ENCODE measurements at regions not wholly inside any gene's neighbourhood (a gene's known extent, or its start where the extent isn't known, plus 50 kb on each side); places are given as distances from the start of the nearest gene placed in this dataset.

DNA sequence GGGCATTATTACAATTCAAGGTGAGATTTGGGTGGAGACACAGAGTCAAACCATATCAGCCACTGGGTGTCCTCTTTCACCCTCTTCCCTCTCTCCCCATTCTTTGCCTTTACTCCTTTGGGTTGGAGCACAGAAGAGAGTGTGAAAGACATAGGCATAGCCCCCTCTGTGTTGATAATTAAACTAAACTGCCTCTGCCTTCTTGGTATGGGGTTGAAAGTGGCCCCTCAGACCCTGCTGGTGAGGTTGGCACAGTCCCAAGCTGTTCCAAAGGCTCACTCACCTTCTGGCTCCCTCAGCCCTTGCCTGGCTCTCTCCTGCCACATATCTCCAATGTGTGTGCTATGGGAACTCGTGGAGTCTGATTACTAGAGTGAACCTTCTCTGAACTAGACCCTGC, 210.6 kb upstream of the RXFP2 start:
- no peak for DNase-seq (ENCODE audit: low spot score)
- TF ChIP-seq, protein P1, sequence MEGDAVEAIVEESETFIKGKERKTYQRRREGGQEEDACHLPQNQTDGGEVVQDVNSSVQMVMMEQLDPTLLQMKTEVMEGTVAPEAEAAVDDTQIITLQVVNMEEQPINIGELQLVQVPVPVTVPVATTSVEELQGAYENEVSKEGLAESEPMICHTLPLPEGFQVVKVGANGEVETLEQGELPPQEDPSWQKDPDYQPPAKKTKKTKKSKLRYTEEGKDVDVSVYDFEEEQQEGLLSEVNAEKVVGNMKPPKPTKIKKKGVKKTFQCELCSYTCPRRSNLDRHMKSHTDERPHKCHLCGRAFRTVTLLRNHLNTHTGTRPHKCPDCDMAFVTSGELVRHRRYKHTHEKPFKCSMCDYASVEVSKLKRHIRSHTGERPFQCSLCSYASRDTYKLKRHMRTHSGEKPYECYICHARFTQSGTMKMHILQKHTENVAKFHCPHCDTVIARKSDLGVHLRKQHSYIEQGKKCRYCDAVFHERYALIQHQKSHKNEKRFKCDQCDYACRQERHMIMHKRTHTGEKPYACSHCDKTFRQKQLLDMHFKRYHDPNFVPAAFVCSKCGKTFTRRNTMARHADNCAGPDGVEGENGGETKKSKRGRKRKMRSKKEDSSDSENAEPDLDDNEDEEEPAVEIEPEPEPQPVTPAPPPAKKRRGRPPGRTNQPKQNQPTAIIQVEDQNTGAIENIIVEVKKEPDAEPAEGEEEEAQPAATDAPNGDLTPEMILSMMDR (IDR thresholded peaks at IDR 0.05; ENCODE audit: extremely low read depth, missing control alignments), result no peak

DNA sequence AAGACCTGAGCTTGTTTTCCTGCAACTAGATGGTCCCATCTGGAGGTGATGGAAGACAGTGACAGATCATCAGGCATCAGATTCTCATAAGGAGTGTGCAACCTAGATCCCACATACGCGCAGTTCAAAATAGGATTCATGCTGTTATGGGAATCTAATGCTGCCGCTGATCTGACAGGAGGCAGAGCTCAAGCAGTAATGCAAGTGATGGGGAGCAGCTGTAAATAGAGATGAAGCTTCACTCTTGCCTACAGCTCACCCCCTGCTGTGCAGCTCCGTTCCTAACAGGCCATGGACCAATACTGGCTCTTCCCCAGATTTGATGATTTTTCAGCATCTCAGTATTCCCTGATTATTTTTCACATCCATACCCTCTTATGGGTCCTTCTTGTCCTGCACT, 208.4 kb upstream of the RXFP2 start:
- TF ChIP-seq, protein P1 (IDR thresholded peaks at IDR 0.05; ENCODE audit: extremely low read depth, missing control alignments), result no peak
- DNase-seq (ENCODE audit: low spot score), result no peak

DNA sequence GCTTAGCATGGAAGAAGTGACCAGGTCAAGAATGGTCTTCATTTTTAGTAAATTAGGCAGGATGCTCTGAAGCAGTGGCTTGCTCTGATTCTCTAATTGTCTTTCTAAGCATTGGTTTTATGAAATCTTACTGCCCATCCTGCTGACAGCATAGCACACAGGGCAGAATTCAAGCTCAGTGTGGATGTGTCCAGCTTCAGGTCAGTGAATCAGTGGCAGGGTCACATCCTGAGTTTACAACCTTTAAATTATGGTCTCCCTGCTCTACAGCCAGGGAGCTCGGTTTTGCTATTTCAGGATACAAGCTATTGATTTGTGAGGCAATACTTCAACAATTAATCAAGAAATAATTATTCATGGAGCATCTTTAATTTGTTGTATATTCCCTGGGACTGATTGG, 202.3 kb upstream of the RXFP2 start:
- DNase-seq (ENCODE audit: low spot score), result no peak
- TF ChIP-seq, protein P1 (IDR thresholded peaks at IDR 0.05; ENCODE audit: extremely low read depth, missing control alignments), result no peak

DNA sequence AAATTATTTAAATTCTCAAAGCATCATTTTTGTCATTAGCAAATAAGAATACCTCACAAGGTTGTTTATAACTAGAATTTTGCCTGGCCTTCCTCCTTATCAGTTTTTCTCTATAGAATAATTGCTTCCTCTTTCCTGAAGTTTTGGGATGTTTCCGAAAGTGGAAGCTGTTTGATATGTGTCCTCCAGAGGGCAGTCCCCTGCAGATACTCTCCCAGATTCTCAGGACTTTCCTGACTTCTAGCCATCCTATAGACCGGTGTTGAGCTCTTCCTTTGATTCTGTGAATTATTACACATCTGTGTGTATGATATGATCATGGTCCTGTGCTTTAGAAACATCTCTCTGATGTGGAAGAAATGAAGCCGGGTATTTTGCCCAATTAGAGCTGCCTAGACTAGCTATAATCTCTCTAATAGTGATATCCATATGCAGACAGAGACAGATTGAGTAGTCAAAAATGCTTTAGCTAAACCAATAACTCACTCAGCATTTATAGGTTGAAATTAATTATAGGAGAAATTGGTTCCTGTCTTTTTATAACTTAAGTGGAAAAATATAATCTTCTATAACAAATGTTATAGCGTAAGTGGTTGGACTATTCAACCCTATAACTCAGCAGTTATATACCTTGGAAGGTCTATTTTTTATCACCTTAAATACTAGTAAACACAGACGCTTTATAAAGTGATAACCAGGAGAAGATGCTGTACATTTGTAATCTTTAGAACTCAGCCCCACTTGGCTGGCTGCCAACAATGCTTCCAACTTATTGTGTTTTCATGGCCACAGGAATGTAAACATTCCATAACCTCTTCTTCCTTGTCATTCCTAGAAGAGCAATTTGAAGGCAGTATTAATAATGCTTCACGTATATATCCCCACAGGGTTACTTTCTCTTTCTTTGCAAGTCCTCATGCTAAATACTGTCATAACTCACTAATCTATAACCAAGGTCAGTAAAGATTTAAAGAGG, 201.0 kb upstream of the RXFP2 start:
- DNase-seq (ENCODE audit: low spot score), result no peak
- TF ChIP-seq, protein P1 (IDR thresholded peaks at IDR 0.05; ENCODE audit: extremely low read depth, missing control alignments), result no peak

DNA sequence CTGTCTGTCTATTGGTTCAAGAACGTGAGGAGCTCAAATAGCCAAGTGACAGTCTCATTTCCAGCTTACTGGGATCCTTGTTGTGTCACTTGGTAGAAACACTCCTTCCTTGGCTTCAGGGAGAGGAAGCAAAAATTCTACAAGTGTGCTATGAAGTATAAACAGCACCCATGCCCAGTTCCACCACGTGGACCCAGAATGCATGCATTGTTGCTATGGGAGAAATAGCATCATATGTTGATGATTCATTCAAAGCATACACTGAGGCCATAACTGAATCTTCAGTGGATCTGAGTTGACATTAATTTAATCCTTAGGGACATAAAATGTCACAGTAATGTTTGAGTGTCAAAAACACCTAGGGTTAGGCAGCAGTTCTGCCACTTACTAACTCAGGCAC, 199.0 kb upstream of the RXFP2 start:
- TF ChIP-seq, protein P1 (IDR thresholded peaks at IDR 0.05; ENCODE audit: extremely low read depth, missing control alignments), result no peak
- DNase-seq (ENCODE audit: low spot score), result no peak

DNA sequence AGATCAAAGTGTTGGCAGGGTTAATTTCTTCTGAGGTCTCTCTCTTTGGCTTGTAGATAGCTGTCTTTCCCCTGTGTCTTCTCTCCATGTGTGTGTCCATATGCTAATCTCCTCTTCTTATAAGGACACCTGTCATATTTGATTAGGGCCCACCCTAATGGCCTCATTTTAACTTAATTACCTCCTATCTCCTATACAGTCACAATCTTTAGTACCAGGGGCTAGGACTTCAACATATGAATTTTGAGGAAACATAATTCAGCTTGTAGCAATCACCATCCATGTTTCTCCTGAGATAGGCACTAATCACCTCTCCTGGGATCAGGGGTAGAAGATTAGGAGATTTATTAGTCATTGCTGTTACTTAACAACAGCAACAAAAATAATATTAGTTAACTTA, 196.1 kb upstream of the RXFP2 start:
- TF ChIP-seq, protein P1 (IDR thresholded peaks at IDR 0.05; ENCODE audit: extremely low read depth, missing control alignments), result no peak
- no peak for DNase-seq (ENCODE audit: low spot score)

DNA sequence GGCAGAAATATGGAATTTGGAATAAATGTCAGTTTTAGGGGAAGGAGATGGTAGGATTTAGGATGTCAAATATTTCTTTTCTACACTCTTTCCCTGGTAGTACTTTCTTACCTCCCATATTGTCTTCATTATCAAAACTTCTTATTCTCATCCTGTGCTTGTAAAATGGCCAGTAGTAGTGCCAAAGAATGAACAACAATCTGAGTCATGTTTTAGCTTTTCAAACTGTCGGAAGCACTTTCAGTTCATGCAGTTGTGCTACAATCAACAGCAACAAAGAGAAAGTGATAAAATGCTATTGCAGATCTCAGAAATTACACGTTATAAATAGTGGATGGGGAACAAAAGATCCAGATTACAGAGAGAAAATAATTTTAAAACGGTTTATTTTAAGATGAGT, 193.7 kb upstream of the RXFP2 start:
- TF ChIP-seq, protein P1 (IDR thresholded peaks at IDR 0.05; ENCODE audit: extremely low read depth, missing control alignments), result no peak
- DNase-seq (ENCODE audit: low spot score), result no peak
